Bronchial epithelial cell (primary cell): ENCODE measurements at regions not wholly inside any gene's neighbourhood (a gene's known extent, or its start where the extent isn't known, plus 50 kb on each side); places are given as distances from the start of the nearest gene placed in this dataset.
A peak's percentile ranks its signal among the peaks of the same experiment; 100 is the strongest.

Source experiments
- DNase-seq: peaks from one replicate; pipeline ENCODE4 v3.0.0-alpha.2; 2010; ENCODE audit warnings: low read depth
- FAIRE-seq: peaks from 2 replicates; lab custom pipeline; 2011; peaks lifted over from hg19 to GRCh38; lab: Jason Lieb, UNC
- H3K27me3 ChIP-seq: 2 replicates; pipeline ENCODE4 v1.5.1; 2011; ENCODE audit warnings: low read length; ENCODE audit not compliant: control insufficient read depth, insufficient read depth
- H3K36me3 ChIP-seq: 2 replicates; pipeline ENCODE4 v1.5.1; 2011; ENCODE audit warnings: low read length; ENCODE audit not compliant: control insufficient read depth, insufficient read depth
- H3K4me3 ChIP-seq: 2 replicates; pipeline ENCODE4 v1.5.1; 2011; ENCODE audit warnings: mild to moderate bottlenecking, low read depth, low read length, control low read depth
- CTCF ChIP-seq: IDR thresholded peaks from 2 replicates; pipeline ENCODE4 v1.5.1; 2011; ENCODE audit warnings: mild to moderate bottlenecking, moderate library complexity, low read length, control low read depth, inconsistent platforms; ENCODE audit not compliant: insufficient read depth, severe bottlenecking

- FAIRE-seq (no peak), DNase-seq (peak; percentile 50)
- peak; percentile 56 for TF ChIP-seq CTCF
- no peaks in the 10 kb centered on the region for H3K36me3 ChIP-seq
- no peaks in the 10 kb centered on the region for H3K27me3 ChIP-seq
- no peak overlapping the region for H3K4me3 ChIP-seq
These were observed 173.8 kb upstream of the MIS18BP1 start for GRCh38 chr14:45426685-45427282.

GRCh38 chr14:45406942-45407341 lies 153.9 kb upstream of the MIS18BP1 start:
- FAIRE-seq (no peak), DNase-seq (no peak)
- TF ChIP-seq CTCF = no peak
- no peaks in the 10 kb centered on the region for H3K36me3 ChIP-seq
- no peak overlapping the region for H3K4me3 ChIP-seq
- H3K27me3 ChIP-seq = no peaks in the 10 kb centered on the region

GRCh38 chr14:45400950-45401640 lies 148.1 kb upstream of the MIS18BP1 start:
- H3K4me3 ChIP-seq = no peak overlapping the region
- H3K36me3 ChIP-seq = no peaks in the 10 kb centered on the region
- DNase-seq = no peak
- no peak for TF ChIP-seq CTCF
- no peaks in the 10 kb centered on the region for H3K27me3 ChIP-seq
- FAIRE-seq = no peak

- TF ChIP-seq CTCF = no peak
- FAIRE-seq (no peak), DNase-seq (no peak)
- H3K4me3 ChIP-seq = no peak overlapping the region
- H3K27me3 ChIP-seq = no peaks in the 10 kb centered on the region
- H3K36me3 ChIP-seq = no peaks in the 10 kb centered on the region
These were observed 147.5 kb upstream of the MIS18BP1 start for GRCh38 chr14:45400509-45400908.

GRCh38 chr14:45381091-45381490 lies 128.1 kb upstream of the MIS18BP1 start:
- FAIRE-seq (no peak), DNase-seq (no peak)
- Histone ChIP-seq H3K4me3 (no peak overlapping the region), H3K36me3 (no peaks in the 10 kb centered on the region), H3K27me3 (no peaks in the 10 kb centered on the region)
- no peak for TF ChIP-seq CTCF
